HL-60 (cell line): ENCODE measurements at regions not wholly inside any gene's neighbourhood (a gene's known extent, or its start where the extent isn't known, plus 50 kb on each side); places are given as distances from the start of the nearest gene placed in this dataset.

Experiments
- DNase-seq, 2 experiments: peaks; one replicate each; pipeline ENCODE4 v3.0.0-alpha.2; 2010 to 2020; ENCODE audit warnings: low read depth in 1 of 2, low spot score in 1 of 2
- H3K27ac ChIP-seq: fragments of 250-450 bp; sonication (Bioruptor Pico); replicated peaks from 2 replicates; pipeline ENCODE4 v1.5.1; 2020; ENCODE audit warnings: mild to moderate bottlenecking, moderate library complexity
- H3K27me3 ChIP-seq: fragments of 250-450 bp; sonication (Bioruptor Pico); 2 replicates; pipeline ENCODE4 v1.5.1; 2021; ENCODE audit warnings: mild to moderate bottlenecking, moderate library complexity; ENCODE audit not compliant: insufficient read depth, poor library complexity, severe bottlenecking
- H3K4me3 ChIP-seq: replicated peaks from 2 replicates; pipeline ENCODE4 v1.5.1; 2011; ENCODE audit warnings: mild to moderate bottlenecking, control low read depth, low read length; ENCODE audit not compliant: insufficient read depth
- GABPA ChIP-seq: IDR thresholded peaks from 2 replicates; pipeline ENCODE4 v1.6.1; 2012; ENCODE audit warnings: low read depth
- POLR2AphosphoS5 ChIP-seq: IDR thresholded peaks from 2 replicates; pipeline ENCODE4 v1.6.1; 2012; ENCODE audit warnings: low read depth
- SPI1 ChIP-seq: IDR thresholded peaks from 2 replicates; pipeline ENCODE4 v1.6.1; 2012; ENCODE audit warnings: low read depth, mild to moderate bottlenecking, borderline replicate concordance
- TF ChIP-seq, protein P1 (sequence below): IDR thresholded peaks from one replicate; pipeline ENCODE4 v1.5.1; 2011; ENCODE audit warnings: low read length, control low read depth, inconsistent platforms; ENCODE audit not compliant: insufficient read depth
- TF ChIP-seq, protein P2 (sequence below): IDR thresholded peaks from 2 replicates; pipeline ENCODE4 v1.6.1; 2012; ENCODE audit warnings: low read depth; ENCODE audit not compliant: insufficient replicate concordance

DNA sequence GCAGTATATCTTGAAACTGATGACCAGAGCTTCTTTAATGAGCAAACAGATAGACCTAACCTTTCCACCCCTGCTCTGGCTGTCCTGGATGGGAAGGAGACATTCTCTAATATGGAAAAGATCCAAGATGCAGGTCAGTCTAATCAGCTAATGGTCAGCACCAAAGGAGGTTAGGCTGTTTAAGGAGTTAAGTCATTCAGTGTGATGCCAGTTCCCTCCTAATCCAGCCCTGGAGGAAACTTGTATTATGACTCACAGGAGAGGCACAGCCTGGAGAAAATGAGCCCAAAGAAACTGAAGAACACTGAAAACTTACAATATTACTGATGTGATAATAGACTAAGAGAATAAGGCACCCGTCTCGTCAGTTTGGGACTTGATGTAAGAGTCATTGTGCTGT is 323.0 kb downstream of the HNRNPD start:
- Histone ChIP-seq H3K27ac (no peak overlapping the region), H3K27me3 (peaks cover 10% of the 10 kb centered on the region), H3K4me3 (no peak overlapping the region)
- DNase-seq: no peak
- no peak for TF ChIP-seq GABPA
- no peak for TF ChIP-seq SPI1
- no peak for TF ChIP-seq POLR2AphosphoS5
- TF ChIP-seq, protein P1, sequence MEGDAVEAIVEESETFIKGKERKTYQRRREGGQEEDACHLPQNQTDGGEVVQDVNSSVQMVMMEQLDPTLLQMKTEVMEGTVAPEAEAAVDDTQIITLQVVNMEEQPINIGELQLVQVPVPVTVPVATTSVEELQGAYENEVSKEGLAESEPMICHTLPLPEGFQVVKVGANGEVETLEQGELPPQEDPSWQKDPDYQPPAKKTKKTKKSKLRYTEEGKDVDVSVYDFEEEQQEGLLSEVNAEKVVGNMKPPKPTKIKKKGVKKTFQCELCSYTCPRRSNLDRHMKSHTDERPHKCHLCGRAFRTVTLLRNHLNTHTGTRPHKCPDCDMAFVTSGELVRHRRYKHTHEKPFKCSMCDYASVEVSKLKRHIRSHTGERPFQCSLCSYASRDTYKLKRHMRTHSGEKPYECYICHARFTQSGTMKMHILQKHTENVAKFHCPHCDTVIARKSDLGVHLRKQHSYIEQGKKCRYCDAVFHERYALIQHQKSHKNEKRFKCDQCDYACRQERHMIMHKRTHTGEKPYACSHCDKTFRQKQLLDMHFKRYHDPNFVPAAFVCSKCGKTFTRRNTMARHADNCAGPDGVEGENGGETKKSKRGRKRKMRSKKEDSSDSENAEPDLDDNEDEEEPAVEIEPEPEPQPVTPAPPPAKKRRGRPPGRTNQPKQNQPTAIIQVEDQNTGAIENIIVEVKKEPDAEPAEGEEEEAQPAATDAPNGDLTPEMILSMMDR: no peak
- TF ChIP-seq, protein P2, sequence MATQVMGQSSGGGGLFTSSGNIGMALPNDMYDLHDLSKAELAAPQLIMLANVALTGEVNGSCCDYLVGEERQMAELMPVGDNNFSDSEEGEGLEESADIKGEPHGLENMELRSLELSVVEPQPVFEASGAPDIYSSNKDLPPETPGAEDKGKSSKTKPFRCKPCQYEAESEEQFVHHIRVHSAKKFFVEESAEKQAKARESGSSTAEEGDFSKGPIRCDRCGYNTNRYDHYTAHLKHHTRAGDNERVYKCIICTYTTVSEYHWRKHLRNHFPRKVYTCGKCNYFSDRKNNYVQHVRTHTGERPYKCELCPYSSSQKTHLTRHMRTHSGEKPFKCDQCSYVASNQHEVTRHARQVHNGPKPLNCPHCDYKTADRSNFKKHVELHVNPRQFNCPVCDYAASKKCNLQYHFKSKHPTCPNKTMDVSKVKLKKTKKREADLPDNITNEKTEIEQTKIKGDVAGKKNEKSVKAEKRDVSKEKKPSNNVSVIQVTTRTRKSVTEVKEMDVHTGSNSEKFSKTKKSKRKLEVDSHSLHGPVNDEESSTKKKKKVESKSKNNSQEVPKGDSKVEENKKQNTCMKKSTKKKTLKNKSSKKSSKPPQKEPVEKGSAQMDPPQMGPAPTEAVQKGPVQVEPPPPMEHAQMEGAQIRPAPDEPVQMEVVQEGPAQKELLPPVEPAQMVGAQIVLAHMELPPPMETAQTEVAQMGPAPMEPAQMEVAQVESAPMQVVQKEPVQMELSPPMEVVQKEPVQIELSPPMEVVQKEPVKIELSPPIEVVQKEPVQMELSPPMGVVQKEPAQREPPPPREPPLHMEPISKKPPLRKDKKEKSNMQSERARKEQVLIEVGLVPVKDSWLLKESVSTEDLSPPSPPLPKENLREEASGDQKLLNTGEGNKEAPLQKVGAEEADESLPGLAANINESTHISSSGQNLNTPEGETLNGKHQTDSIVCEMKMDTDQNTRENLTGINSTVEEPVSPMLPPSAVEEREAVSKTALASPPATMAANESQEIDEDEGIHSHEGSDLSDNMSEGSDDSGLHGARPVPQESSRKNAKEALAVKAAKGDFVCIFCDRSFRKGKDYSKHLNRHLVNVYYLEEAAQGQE: no peak

DNA sequence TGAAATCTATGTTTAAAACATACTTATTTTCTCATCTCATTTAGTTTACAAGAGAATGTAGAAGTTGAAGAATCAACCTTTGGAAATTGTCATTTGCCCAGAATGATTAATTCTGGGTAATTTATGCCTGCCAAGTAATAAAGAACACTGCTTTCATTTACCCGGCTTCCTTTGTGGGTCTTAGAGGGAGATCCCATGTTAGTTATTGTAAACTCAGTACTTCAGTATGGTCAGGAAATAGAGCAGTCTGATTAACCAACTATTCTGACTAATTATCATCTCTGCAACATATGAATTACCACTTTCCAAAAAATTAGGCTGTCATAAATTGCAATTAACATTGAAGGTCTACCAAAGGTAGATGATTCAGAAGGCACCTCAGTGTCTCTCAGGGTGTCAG is 324.5 kb downstream of the HNRNPD start:
- Histone ChIP-seq H3K4me3 (no peak overlapping the region), H3K27me3 (peaks cover 17% of the 10 kb centered on the region), H3K27ac (no peak overlapping the region)
- TF ChIP-seq, protein P1: no peak
- TF ChIP-seq, protein P2: no peak
- no peak for TF ChIP-seq SPI1
- no peak for TF ChIP-seq GABPA
- TF ChIP-seq POLR2AphosphoS5: no peak
- DNase-seq: no peak

DNA sequence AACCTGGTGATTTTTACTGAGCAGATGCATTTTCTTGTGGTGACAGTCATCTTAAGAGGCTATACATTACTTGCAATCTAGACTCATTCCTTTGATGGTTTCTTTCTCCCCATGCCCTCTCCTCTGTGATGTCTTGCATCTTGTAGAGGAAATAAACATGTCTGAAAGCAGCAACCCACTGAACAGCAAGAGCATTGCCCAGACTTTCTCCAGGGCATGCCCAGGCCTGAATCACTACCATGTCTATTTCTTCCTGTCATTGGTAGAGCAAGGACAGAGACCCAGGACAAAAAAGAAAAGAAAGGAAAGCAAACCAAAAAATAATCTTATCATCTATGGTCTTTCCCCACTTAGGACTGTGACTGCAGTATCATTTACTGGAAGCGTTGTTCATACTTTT is 326.1 kb downstream of the HNRNPD start:
- Histone ChIP-seq H3K4me3 (no peak overlapping the region), H3K27me3 (peaks cover 27% of the 10 kb centered on the region), H3K27ac (no peak overlapping the region)
- DNase-seq: no peak
- TF ChIP-seq POLR2AphosphoS5: no peak
- TF ChIP-seq, protein P1: no peak
- no peak for TF ChIP-seq SPI1
- no peak for TF ChIP-seq GABPA
- TF ChIP-seq, protein P2: no peak
